ENCODE measurements at regions not wholly inside any gene's neighbourhood (a gene's known extent, or its start where the extent isn't known, plus 50 kb on each side); places are given as distances from the start of the nearest gene placed in this dataset.

- TF ChIP-seq POLR2AphosphoS5 (IDR thresholded peaks at IDR 0.05; ENCODE audit: insufficient read depth in 1 of 2, low read depth in 1 of 2) = no peak
- no peak for TF ChIP-seq CTCF (IDR thresholded peaks at IDR 0.05)
Measured at GRCh38 chr2:221322741-221323140, 249.4 kb downstream of the EPHA4 start.
